ENCODE measurements at regions not wholly inside any gene's neighbourhood (a gene's known extent, or its start where the extent isn't known, plus 50 kb on each side); places are given as distances from the start of the nearest gene placed in this dataset.

- DNase-seq: no peak
These were observed 267.6 kb downstream of the IPO8 start for GRCh38 chr12:30428098-30428497.

GRCh38 chr12:30427555-30427954, 268.1 kb downstream of the IPO8 start:
- no peak for DNase-seq

- no peak for DNase-seq
These were observed 270.2 kb downstream of the IPO8 start for GRCh38 chr12:30425445-30425844.

- no peak for DNase-seq
These were observed 272.3 kb downstream of the IPO8 start for GRCh38 chr12:30423330-30423729.

- DNase-seq: no peak
These were observed 272.8 kb downstream of the IPO8 start for GRCh38 chr12:30422844-30423243.

- no peak for DNase-seq
These were observed 275.1 kb downstream of the IPO8 start for GRCh38 chr12:30420561-30420960.

GRCh38 chr12:30417697-30418231, 277.9 kb downstream of the IPO8 start:
- DNase-seq: no peak

GRCh38 chr12:30416631-30417030, 279.0 kb downstream of the IPO8 start:
- DNase-seq: no peak

- DNase-seq: no peak
These were observed 279.9 kb downstream of the IPO8 start for GRCh38 chr12:30415777-30416176.

- DNase-seq: no peak
These were observed 281.2 kb downstream of the IPO8 start for GRCh38 chr12:30414507-30414906.

- no peak for DNase-seq
These were observed 295.3 kb downstream of the IPO8 start for GRCh38 chr12:30400349-30400748.

- DNase-seq: no peak
These were observed 295.8 kb downstream of the IPO8 start for GRCh38 chr12:30399859-30400258.

- DNase-seq: no peak
These were observed 299.1 kb downstream of the IPO8 start for GRCh38 chr12:30396576-30396975.

- no peak for DNase-seq
These were observed 300.5 kb downstream of the IPO8 start for GRCh38 chr12:30395190-30395589.

GRCh38 chr12:30391766-30392366, 303.8 kb downstream of the IPO8 start:
- DNase-seq: no peak

GRCh38 chr12:30385706-30386105, 310.0 kb downstream of the IPO8 start:
- no peak for DNase-seq

- no peak for DNase-seq
These were observed 310.7 kb downstream of the IPO8 start for GRCh38 chr12:30384976-30385375.

- no peak for DNase-seq
These were observed 317.4 kb downstream of the IPO8 start for GRCh38 chr12:30378307-30378706.

- DNase-seq: no peak
These were observed 330.8 kb downstream of the IPO8 start for GRCh38 chr12:30364822-30365221.

- no peak for DNase-seq
These were observed 334.5 kb downstream of the IPO8 start for GRCh38 chr12:30361145-30361544.

GRCh38 chr12:30358671-30359070, 337.0 kb downstream of the IPO8 start:
- no peak for DNase-seq

GRCh38 chr12:30357766-30358490, 337.7 kb downstream of the IPO8 start:
- no peak for DNase-seq

GRCh38 chr12:30345744-30346471, 349.8 kb downstream of the IPO8 start:
- no peak for DNase-seq

GRCh38 chr12:30330565-30330964, 365.1 kb downstream of the IPO8 start:
- DNase-seq: no peak

Measured in activated CD8-positive, alpha-beta memory T cell treated with anti-CD3 and anti-CD28 coated beads, Interleukin-2, amount 50 U/mL, for 48 hours (primary cell).